Neural progenitor cell (in vitro differentiated cells): ENCODE measurements at regions not wholly inside any gene's neighbourhood (a gene's known extent, or its start where the extent isn't known, plus 50 kb on each side); places are given as distances from the start of the nearest gene placed in this dataset.

Experiments used
- DNase-seq: peaks from one replicate; pipeline ENCODE4 v3.0.0-alpha.2; 2016; ENCODE audit warnings: low spot score
- H2AFZ ChIP-seq: fragments of 200-600 bp; sonication (generic); replicated peaks from 2 replicates; pipeline ENCODE4 v1.6.1; 2016; ENCODE audit warnings: antibody characterized with exemption
- H3F3A ChIP-seq: fragments of 200-600 bp; sonication (generic); 2 replicates; pipeline ENCODE4 v1.6.1; 2016; ENCODE audit warnings: antibody characterized with exemption, low read depth
- H3K27ac ChIP-seq: fragments of 200-600 bp; sonication (generic); 2 replicates; pipeline ENCODE4 v1.5.1; 2016; ENCODE audit warnings: mild to moderate bottlenecking
- H3K27me3 ChIP-seq: fragments of 200-600 bp; sonication (generic); 2 replicates; pipeline ENCODE4 v1.6.1; 2016; ENCODE audit warnings: mild to moderate bottlenecking, moderate library complexity
- H3K36me3 ChIP-seq: fragments of 200-600 bp; sonication (generic); 2 replicates; pipeline ENCODE4 v1.5.1; 2016
- H3K4me1 ChIP-seq: fragments of 200-600 bp; sonication (generic); 2 replicates; pipeline ENCODE4 v1.6.1; 2016; ENCODE audit warnings: mixed run types
- H3K4me2 ChIP-seq: fragments of 200-600 bp; sonication (generic); 2 replicates; pipeline ENCODE4 v1.6.1; 2016
- H3K4me3 ChIP-seq: fragments of 200-600 bp; sonication (generic); 2 replicates; pipeline ENCODE4 v1.5.1; 2016
- H3K79me2 ChIP-seq: fragments of 200-600 bp; sonication (generic); 2 replicates; pipeline ENCODE4 v1.6.1; 2016; ENCODE audit warnings: low read depth
- H3K9ac ChIP-seq: fragments of 200-600 bp; sonication (generic); 2 replicates; pipeline ENCODE4 v1.6.1; 2016
- H3K9me3 ChIP-seq: fragments of 200-600 bp; sonication (generic); 2 replicates; pipeline ENCODE4 v1.5.1; 2016; ENCODE audit warnings: low read depth
- H4K20me1 ChIP-seq: fragments of 200-600 bp; sonication (generic); 2 replicates; pipeline ENCODE4 v1.6.1; 2016; ENCODE audit warnings: low read depth
- H3K27ac Mint-ChIP-seq: 3 replicates; pipeline ENCODE4 v1.8.0; 2021; ENCODE audit warnings: mixed read lengths
- H3K27me3 Mint-ChIP-seq: 2 replicates; pipeline ENCODE4 v1.8.0; 2022; ENCODE audit warnings: low read depth, mild to moderate bottlenecking, inconsistent platforms, moderate library complexity, mixed read lengths; ENCODE audit not compliant: insufficient read depth
- H3K36me3 Mint-ChIP-seq: 3 replicates; pipeline ENCODE4 v1.8.0; 2021; ENCODE audit warnings: mixed read lengths
- H3K4me1 Mint-ChIP-seq: 3 replicates; pipeline ENCODE4 v1.8.0; 2021; ENCODE audit warnings: mixed read lengths
- H3K4me3 Mint-ChIP-seq: 3 replicates; pipeline ENCODE4 v1.8.0; 2021; ENCODE audit warnings: mild to moderate bottlenecking, moderate library complexity, mixed read lengths
- H3K9me3 Mint-ChIP-seq: 3 replicates; pipeline ENCODE4 v1.8.0; 2020; ENCODE audit warnings: mixed read lengths
- CTCF ChIP-seq: fragments of 200-600 bp; sonication (generic); IDR thresholded peaks from 2 replicates; pipeline ENCODE4 v1.5.1; 2017; ENCODE audit warnings: antibody characterized with exemption, mild to moderate bottlenecking
- EZH2 ChIP-seq: fragments of 200-600 bp; sonication (generic); IDR thresholded peaks from 2 replicates; pipeline ENCODE4 v1.6.1; 2017; ENCODE audit warnings: antibody characterized with exemption, mild to moderate bottlenecking, moderate library complexity
- EZH2phosphoT487 ChIP-seq: fragments of 200-600 bp; sonication (generic); IDR thresholded peaks from 2 replicates; pipeline ENCODE4 v1.6.1; 2017; ENCODE audit warnings: antibody characterized with exemption

GRCh38 chr4:79575709-79576428 lies 167.8 kb upstream of the GK2 start:
- H2AFZ ChIP-seq: no peak overlapping the region
- H3K36me3 ChIP-seq: no peaks in the 10 kb centered on the region
- no peaks in the 10 kb centered on the region for H3K27me3 ChIP-seq
- no peak for DNase-seq
- Mint-ChIP-seq H3K4me1 (no peaks in the 10 kb centered on the region), H3K27ac (no peak overlapping the region), H3K27me3 (peaks cover 4% of the 10 kb centered on the region), H3K4me3 (no peak overlapping the region), H3K9me3 (no peaks in the 10 kb centered on the region), H3K36me3 (no peaks in the 10 kb centered on the region)
- no peak overlapping the region for H3K27ac ChIP-seq
- no peak for TF ChIP-seq CTCF
- TF ChIP-seq EZH2phosphoT487: no peak
- no peak for TF ChIP-seq EZH2
- H4K20me1 ChIP-seq: no peaks in the 10 kb centered on the region
- no peaks in the 10 kb centered on the region for H3K9me3 ChIP-seq
- no peaks in the 10 kb centered on the region for H3K79me2 ChIP-seq
- H3F3A ChIP-seq: no peaks in the 10 kb centered on the region
- no peak overlapping the region for H3K4me3 ChIP-seq
- no peak overlapping the region for H3K9ac ChIP-seq
- H3K4me2 ChIP-seq: no peak overlapping the region
- no peaks in the 10 kb centered on the region for H3K4me1 ChIP-seq

- TF ChIP-seq EZH2 (no peak), CTCF (no peak)
- H3K4me2 ChIP-seq: no peak overlapping the region
- H3K4me3 ChIP-seq: no peak overlapping the region
Measured at GRCh38 chr4:79574741-79575451, 166.9 kb upstream of the GK2 start.

GRCh38 chr4:79563219-79563618 lies 155.2 kb upstream of the GK2 start:
- Mint-ChIP-seq H3K9me3 (no peaks in the 10 kb centered on the region), H3K27ac (no peak overlapping the region), H3K4me3 (no peak overlapping the region), H3K4me1 (no peaks in the 10 kb centered on the region), H3K36me3 (no peaks in the 10 kb centered on the region), H3K27me3 (peaks cover 4% of the 10 kb centered on the region)
- H4K20me1 ChIP-seq: no peaks in the 10 kb centered on the region
- H2AFZ ChIP-seq: no peak overlapping the region
- H3K4me1 ChIP-seq: no peaks in the 10 kb centered on the region
- H3K9me3 ChIP-seq: no peaks in the 10 kb centered on the region
- H3K9ac ChIP-seq: no peak overlapping the region
- H3K4me2 ChIP-seq: no peak overlapping the region
- H3K27ac ChIP-seq: no peak overlapping the region
- no peak for DNase-seq
- no peaks in the 10 kb centered on the region for H3K27me3 ChIP-seq
- no peak overlapping the region for H3K4me3 ChIP-seq
- H3F3A ChIP-seq: no peaks in the 10 kb centered on the region
- H3K79me2 ChIP-seq: no peaks in the 10 kb centered on the region
- no peaks in the 10 kb centered on the region for H3K36me3 ChIP-seq
- TF ChIP-seq EZH2: no peak
- TF ChIP-seq EZH2phosphoT487: no peak
- no peak for TF ChIP-seq CTCF

More at GRCh38 chr4:79574741-79575451, 166.9 kb upstream of the GK2 start:
- H2AFZ ChIP-seq: no peak overlapping the region
- no peaks in the 10 kb centered on the region for H3K36me3 ChIP-seq
- Mint-ChIP-seq H3K27ac (no peak overlapping the region), H3K4me3 (no peak overlapping the region), H3K36me3 (no peaks in the 10 kb centered on the region), H3K4me1 (no peaks in the 10 kb centered on the region), H3K27me3 (peaks cover 9% of the 10 kb centered on the region), H3K9me3 (no peaks in the 10 kb centered on the region)
- no peaks in the 10 kb centered on the region for H3K9me3 ChIP-seq
- no peaks in the 10 kb centered on the region for H3F3A ChIP-seq
- no peaks in the 10 kb centered on the region for H3K4me1 ChIP-seq
- no peaks in the 10 kb centered on the region for H3K27me3 ChIP-seq
- no peak overlapping the region for H3K27ac ChIP-seq
- H4K20me1 ChIP-seq: no peaks in the 10 kb centered on the region
- no peak for DNase-seq
- H3K9ac ChIP-seq: no peak overlapping the region
- no peaks in the 10 kb centered on the region for H3K79me2 ChIP-seq
